ENCODE measurements at regions not wholly inside any gene's neighbourhood (a gene's known extent, or its start where the extent isn't known, plus 50 kb on each side); places are given as distances from the start of the nearest gene placed in this dataset.

DNA sequence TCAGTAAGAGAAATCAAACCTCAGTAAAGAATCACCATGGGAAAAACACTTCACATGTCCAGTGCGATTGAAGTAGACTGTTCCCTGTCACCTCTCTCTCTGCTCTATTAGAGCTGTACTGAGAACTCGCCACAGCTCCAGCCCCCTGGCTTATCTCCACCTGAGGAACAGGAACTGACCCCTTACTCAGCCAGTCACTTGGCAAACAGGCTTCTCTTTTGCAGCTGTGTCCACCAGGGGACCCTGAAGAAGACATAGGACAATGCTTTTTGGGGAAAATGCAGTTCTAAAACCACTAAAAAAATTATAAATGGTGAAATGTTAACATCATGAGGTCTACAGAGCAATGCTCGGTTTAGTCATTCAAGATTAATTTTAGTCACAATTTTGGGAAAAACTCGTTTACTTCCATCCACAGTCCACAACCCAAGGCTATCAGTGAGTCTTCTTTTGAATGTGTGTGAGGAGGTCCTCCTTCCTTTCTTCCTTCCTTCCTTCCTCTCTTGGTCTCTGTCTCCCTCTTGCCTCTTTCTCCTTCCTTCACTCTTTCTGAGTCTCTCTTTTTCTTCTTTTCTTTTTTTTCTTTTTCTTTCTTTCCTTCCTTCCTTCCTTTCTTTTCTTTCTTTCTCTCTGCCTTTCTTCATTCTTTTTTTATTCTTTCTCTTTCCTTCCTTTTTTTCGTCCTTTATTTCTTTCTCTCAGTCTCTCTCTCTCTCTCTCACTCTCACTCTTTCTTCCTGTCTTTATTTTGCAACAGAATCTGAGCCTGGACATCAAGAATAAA, 1189.5 kb upstream of the TMEM132C start:
- DNase-seq: no peak

DNA sequence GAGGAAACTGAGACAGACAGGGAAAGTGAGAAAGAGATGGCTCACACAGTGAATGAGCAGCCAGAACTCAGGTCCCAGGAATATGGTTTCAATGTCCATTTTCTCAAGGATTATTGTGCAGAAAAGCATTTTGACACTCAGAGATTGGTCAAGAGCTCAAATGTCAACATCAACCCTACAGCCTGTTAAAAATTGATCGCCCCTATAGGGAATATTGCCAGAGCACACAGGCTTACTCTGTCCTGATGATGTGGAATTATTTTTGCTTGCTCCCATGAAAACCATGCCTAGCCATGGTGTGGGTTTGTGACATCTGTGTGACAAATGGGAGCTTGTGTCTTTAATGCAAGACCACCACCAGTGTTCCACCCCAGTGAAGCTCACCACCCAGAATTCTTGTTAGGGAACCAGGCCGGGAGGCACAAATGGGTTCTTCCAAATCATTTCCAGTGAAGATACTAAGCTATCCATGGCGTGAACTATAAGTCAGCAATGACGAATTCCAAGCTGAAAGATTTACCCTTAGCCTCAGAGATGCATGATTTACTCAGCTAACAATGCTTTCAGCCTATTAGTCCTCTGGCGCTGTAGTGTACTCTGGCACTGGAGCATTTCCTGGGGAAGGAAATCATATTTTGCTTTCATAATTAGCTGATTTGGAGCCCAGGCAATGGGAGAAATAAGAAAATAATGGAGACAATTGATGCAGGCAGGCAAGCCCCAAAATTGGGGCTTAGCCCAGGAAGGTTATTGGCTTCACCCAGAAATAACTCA, 1188.2 kb upstream of the TMEM132C start:
- DNase-seq: no peak

DNA sequence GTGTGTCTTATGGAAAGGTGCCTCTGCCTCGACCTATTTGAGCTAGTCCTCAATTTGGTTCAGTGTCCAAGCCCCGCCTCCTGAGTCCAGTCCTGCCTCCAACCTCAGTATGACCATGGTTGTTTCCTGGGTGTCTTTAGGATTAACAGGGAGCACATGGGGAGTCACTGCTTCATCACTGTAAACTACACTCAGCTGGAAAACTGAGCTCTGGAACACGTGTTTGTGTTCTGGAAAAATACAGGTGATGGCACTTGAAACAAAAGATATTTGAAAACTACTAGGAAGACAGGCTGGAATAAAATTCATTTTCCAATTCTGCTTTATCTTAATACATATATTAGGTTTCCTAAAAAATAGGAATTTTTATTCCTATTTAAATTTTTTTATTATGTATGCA, 1187.3 kb upstream of the TMEM132C start:
- DNase-seq: no peak

DNA sequence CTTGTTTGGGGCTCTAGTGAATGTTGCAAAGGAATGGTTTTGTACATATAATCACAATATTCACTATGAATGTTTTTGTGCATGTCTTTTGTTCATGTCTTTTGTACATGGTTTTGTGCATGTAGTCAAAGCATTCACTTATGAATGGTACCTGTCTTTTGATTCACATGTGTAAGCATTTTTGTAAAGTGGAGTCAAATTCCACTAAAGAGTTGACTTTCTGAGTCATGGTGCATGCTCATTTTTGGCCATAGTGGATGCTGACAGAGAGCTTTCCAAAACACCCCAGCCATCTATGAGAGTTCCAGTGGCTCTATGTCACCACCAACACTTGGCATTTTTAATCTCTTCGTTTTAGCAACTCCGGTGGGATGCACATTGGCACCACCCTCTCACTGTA, 1185.9 kb upstream of the TMEM132C start:
- DNase-seq: no peak

DNA sequence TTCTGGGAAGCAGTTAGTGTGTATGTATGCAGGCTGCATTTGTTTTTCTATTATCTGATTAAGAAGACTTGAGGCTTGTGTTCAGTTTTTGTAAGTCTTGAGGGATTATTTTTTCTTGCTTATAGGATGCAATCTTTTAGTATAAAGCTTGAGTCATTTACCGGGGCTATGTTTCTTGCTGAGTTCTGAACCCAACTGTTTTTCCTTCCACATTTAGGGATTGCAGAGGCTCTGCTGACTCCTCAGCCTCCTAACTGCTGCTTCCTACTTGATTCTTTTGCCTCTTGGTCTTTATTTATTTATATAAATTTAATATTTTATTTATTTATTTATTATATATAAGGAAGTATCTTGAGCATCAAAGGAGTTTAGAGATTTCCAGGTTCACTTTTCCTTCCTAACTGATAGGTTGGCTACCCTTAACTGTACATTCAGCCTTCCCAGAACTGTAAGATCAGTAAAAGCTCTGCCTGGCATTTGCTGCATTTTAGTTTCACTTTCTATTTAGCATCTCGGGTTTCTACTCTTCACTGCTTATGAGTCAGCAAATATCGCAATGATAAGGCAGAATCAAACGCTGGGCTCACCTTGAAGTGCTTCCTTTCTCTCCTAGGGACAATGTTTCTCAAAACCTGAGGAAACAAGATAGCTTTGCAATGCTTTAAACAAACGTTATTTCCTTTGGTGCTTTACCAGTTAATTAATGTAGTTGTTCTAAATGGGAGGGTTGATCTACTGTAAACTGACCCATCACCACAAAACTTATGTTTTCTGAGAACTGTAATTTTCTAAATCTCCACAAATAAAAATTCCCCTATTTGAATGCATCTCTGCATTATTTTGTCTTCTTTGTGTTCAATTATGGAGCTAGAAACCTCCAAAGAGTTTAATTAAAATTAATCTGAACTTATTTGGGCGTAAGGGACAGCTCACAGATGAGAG, 1183.7 kb upstream of the TMEM132C start:
- DNase-seq: peak; percentile 68

DNA sequence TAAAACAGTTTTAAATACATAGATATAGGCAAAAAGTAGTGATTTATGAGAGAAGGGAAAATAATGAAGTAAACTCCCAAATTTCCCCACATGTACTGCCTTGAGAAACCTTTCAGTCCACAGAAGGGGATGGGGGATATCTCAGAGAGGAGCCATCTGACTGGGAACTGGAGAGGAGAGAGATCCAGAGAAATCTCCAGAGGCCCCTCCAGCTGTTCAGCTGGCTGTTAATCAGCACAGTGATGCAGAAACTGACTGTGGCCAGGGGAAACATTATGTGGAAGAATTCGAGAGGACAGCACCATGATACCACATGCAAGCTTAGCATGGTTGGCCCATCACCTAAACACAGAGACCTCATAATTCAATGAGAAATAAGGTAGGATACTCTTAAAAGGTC, 1165.9 kb upstream of the TMEM132C start:
- DNase-seq: no peak

DNA sequence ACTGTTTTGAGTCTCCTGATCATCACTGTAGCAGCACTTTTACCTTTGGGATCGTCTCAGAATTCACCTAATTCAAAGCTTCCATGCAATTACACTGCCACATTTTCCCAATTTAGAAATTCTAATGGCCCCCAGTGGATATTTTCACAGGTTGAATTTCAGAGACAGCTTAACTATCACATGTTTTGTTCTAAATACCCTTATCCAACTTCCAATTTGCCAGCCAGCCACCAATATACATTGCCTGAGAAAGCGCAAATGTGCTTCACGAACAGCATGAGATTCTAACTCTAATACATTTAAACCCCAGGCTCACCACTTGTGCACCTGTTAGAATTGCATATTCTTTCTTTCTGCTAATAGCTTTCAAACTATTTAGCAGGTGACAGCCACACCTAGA, 1160.9 kb upstream of the TMEM132C start:
- no peak for DNase-seq

DNA sequence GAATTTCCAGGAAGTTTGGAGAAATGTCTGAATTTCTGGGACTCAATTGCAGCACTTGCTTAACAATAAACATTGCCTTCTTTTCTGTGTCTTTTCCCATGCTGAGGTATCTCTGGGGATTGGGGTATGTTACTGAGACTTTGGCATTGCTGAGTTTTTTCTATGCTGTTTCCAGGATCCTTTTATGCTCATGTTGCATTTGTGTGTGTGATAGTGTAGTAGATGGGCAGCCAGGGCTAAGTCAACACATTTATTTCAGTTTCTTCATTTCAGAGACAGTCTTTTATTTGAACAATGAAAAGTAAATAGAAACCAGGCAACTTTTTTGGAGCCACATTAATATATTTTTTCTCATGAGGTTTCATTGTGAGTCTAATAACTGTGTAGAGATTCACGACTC, 1160.3 kb upstream of the TMEM132C start:
- no peak for DNase-seq

DNA sequence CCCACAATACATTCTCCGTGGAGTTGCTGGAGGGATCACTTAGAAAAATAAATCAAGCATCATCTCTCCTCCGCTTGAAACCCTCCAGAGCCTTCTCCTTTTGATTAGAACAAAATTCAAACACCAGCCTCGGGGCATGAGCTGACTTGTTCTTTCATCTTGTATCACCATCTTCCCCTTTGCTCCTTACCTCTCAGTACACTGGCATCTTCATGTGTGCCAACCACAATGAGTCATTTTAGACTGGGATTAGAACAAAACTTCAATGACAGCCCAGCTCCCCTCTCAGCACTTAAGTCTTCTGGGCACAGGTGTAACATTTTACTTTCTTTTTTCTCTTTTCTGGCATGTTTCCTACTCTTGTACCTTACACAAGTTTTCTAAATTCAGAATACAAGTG, 1159.2 kb upstream of the TMEM132C start:
- DNase-seq: no peak

DNA sequence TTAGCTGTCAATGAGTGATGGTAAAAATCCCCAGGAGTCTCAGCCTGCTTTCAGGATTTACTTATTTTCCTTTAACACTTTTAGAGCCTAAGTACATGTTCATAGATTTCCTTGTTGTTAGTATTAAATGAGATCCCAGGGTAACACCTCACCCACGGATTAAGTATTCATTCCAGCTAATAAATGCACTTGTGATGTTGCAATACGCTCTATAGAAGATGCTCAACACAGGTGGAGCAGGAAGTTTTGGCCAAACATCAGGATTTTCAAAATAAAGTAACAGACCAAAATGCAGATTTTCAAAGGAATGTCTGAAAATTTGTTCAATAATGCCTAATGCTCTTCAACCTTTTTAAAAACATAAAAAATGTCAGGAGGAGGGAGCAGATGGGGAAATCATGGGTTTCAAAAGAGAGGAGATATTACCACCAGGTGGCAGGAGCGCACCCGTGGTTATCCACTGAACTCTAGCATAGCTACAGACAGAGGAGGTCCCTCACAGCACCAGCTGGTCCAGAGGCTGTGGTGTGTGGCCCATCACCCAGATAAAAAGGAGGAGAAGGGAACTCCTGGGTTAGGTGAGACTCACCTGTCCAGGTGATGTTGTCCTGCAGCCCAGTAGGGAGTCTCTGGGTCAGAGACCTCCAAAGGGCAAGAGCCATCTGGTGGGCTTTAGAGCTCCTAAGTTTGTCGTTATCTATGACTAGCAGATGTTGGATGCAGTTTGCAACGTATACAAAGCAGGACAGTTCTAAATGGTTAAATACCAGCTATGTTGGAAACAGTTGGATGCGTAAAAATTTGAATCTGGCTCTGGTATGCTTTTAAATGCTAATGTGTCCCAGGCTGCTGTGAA, 1158.4 kb upstream of the TMEM132C start:
- no peak for DNase-seq

DNA sequence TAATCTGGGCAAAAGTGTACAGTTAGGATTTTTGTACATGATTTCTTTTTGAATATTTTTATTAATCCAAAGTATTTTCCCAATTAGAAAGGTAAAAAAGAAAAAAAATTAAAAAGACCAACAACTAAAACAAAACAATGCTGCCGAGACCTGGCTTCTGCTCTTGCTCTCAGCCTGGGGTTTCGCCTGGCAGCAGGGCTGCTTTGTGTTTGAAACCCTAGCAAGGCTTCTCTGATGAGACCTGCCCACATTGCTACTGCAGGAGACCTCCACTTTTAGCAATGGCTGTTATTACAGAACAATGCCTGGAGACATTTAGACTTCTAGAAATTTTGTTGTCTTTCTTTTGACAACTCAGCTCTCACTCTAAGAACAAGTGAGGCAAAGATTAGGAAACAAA, 1153.0 kb upstream of the TMEM132C start:
- no peak for DNase-seq

DNA sequence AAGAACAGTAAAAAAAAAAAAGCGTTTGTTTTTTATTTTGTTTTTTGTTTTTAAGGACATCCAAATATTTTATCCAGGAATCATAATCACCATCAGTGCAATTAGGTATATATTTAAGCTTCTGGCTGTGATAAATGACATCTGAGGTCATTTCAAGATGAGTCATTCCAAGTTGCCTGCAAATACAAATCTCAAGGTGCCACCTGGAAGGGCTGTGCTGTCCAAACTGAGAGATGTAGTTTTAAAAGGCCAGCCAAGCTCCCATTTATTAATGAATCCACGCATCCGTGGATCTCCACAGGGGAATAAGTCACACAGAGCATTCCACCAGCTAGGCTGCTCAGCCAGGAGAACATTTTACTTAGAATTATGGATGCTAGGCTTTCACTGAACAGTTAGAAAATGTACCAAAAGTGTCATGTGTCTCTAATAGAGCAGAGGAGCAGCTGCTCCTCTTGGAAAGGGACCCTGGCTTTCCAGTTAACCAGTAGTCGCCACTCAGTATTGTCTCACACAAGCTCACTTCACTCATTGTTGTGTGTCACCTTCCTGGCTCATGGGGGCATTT, 1151.4 kb upstream of the TMEM132C start:
- DNase-seq: no peak

DNA sequence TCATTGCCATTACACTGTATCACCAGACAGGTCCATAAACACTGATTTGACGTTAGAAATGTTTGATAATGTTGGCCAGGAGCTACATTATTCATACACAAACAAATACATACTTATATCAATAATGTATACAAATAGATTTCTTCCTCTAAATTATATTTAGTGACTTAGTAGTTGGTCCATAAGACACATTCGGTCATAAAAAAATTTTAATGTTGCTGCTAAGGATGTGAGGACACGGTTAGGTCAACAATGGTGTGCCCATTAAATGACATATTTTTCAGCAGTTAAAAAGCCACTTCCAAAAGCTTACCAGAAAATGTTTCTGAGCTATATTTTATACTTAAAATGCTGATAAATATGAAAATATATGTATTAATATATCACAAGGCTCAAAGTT, 1148.7 kb upstream of the TMEM132C start:
- DNase-seq: no peak

DNA sequence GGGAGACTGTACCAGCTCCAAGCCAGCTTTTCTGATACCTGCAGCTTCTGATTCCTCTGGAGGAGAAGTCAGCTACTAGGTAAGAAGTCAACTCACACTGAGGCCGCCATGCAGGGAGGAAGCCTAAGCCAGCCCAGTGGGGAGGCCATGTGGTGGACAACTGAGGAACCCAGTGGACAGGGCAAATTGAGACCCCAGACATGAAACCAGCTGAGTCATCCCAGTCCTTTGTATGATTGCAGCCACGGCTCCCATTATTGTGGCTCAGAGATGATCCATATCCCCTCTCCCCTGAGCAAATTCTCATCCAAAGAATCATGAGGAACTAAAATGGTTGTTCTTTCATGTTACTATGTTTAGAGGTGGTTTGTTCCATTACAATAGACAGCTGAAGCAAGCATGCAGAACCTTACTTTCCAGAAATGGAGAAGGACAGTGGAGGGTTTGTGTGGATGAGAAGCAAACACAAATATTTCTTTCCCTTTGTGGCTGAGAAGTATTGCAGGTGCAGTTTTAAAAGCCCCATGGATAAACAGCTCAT, 1147.3 kb upstream of the TMEM132C start:
- no peak for DNase-seq

DNA sequence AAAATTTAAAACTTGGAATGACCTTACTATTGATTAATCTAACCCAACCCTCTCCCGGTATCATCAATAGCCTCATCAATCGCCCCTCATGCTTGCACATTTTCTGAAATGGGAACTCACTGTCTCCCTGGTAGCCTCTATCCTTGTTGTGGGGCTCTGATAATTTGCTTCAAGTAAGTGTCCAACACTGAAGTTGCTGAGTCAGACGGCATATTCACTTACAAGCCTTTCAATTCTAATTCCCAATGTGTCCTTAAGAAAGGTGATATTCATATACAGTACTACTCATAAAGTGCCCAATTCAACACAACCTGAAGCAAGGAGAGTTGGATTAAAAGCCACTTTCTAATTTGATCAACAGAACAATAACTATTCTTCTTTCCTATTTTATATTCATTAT, 1146.1 kb upstream of the TMEM132C start:
- DNase-seq: no peak

DNA sequence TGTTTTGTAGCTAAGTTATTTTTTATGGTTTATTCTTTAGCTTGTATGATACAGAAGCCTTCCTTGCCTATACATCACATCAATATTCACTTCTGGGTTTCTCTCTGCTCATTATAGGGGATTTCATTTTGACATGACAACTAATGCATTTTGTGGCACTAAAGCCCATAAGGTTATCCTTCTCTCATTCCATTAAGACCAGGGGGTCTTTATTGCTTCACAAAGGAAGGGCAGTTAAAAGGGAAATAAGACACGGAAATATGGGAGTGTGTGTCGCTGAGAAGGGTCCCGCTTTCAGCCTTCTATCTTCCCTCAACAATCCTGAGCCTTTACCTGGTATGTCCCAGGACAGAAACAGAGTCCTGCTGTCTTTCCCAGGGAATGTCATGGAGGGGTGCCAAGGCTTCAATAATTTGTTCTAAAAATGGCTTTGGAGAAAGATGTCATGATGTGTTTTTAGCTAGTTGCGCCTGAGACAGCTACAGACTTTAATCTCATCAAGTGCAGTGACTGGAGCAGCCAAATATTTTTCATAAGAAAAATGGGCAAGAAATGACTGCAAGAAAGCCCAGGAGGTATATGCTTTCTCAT, 1145.4 kb upstream of the TMEM132C start:
- DNase-seq: no peak

DNA sequence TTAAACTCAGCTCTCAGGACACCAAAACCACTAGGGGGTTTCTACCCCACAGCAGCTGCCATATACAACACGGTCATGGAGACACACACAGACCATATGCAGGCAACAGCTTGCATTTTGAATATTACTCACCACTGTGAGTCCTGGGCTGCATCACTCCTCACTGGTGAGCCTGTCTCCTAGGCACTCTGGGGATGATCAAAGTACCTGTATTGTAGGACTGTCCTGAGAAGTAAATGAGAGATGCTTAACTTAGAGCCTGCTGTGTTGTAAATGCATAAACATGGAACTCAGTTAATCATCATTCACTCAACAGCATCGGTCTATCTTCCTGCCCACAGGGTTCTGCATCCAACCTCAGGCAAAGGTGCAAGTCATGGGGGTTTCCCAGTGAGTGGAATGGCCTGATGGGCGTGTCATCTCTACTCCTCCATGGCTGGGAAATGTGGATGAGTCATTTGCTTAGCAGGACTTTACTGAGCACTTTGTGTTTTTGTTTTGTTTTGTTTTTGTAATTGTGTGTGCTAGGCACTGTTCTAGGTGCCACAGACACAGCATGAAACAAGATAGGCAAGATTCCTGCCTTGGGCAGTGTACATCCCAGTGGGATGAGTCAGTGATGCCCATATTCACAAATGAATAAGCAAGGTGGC, 1141.2 kb upstream of the TMEM132C start:
- no peak for DNase-seq

DNA sequence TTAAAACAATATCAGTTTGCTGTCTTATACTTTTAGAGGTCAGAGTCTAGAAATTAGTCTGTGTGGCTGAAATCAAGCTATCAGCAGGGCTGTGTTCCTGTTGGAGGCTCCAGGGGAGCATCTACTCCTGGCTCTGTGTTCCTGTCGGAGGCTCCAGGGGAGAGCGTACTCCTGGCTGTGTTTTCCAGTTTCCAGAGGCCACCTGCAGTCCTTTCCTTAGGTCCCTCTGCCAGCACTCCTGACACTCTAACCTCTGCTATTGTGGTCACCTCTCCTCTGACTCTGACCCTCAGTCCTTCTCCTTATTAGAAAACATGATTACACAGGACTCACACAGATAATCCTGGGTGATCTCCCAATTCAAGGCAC, 1140.7 kb upstream of the TMEM132C start:
- no peak for DNase-seq

DNA sequence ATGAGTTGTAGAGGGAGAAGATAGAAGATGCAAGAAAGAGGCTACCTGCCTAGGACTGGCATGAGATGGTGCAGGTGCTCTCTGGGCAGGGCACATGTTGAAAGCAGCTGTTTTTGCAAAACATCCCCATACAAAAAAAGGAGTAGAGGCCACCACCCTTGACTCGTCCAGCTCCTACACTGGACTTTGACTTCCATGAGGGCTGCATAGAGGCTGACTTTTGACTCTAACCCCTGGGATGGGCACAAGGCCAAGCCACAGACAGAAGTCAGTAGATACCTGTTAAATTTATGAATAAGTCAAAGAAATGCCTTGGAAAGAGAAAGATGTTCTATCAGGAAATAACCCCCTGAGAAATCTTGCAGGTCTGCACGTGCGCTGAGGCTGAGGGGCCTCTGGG, 1139.1 kb upstream of the TMEM132C start:
- DNase-seq: no peak

DNA sequence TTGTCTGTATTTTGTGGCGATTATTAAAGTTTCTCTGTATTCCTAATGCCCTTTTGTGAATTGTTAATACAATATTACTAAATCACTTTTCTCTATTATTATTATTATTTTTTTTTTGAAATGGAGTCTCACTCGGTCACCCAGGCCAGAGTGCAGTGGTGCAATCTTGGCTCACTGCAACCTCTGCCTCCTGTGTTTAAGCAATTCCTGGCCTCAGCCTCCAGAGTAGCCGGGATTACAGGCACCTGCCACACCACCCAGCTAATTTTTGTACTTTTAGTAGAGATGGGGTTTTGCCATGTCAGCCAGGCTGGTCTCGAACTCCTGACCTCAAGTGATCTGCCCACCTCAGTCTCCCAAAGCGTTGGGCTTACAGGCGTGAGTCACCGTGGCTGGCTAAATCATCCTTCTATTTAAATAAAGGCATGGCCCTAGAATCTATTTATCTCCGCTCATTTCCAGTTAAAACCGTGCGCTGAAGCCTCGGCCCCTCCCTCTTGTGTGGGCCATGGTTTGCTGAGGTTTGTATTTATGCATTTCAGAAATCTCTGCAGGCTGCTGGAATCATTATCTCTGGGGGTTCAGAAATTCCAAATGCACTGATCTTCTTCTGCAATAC, 1136.4 kb upstream of the TMEM132C start:
- DNase-seq: no peak

Data from DMS79 (cell line).